Effector memory CD8-positive, alpha-beta T cell (primary cell): ENCODE measurements at regions not wholly inside any gene's neighbourhood (a gene's known extent, or its start where the extent isn't known, plus 50 kb on each side); places are given as distances from the start of the nearest gene placed in this dataset.

Experiments used
- ATAC-seq: fragments of 150-1000 bp; cut with Tn5 transposase; replicated peaks from 2 replicates; pipeline ENCODE4 v1.10.0; 2021; ENCODE audit warnings: mild to moderate bottlenecking, moderate library complexity
- DNase-seq, 3 experiments: peaks; one replicate each; pipeline ENCODE4 v3.0.0; 2021
- H3K27ac Mint-ChIP-seq, 2 donors: one replicate each; pipeline ENCODE4 v1.8.0; 2022; ENCODE audit warnings: mild to moderate bottlenecking in 2 of 2, mixed read lengths in 2 of 2, moderate library complexity in 2 of 2
- H3K27me3 Mint-ChIP-seq, 2 donors: one replicate each; pipeline ENCODE4 v1.8.0; 2022; ENCODE audit warnings: mixed read lengths in 2 of 2
- H3K36me3 Mint-ChIP-seq: one replicate; pipeline ENCODE4 v1.8.0; 2022; ENCODE audit warnings: mild to moderate bottlenecking, moderate library complexity, mixed read lengths; ENCODE audit not compliant: insufficient read depth
- H3K4me1 Mint-ChIP-seq, 2 donors: one replicate each; pipeline ENCODE4 v1.8.0; 2022; ENCODE audit warnings: low read depth in 2 of 2, mixed read lengths in 2 of 2
- H3K4me3 Mint-ChIP-seq, 2 donors: one replicate each; pipeline ENCODE4 v1.8.0; 2022; ENCODE audit warnings: mild to moderate bottlenecking in 2 of 2, mixed read lengths in 2 of 2, moderate library complexity in 2 of 2
- H3K9me3 Mint-ChIP-seq, 2 donors: one replicate each; pipeline ENCODE4 v1.8.0; 2022; ENCODE audit warnings: mixed read lengths in 2 of 2

DNA sequence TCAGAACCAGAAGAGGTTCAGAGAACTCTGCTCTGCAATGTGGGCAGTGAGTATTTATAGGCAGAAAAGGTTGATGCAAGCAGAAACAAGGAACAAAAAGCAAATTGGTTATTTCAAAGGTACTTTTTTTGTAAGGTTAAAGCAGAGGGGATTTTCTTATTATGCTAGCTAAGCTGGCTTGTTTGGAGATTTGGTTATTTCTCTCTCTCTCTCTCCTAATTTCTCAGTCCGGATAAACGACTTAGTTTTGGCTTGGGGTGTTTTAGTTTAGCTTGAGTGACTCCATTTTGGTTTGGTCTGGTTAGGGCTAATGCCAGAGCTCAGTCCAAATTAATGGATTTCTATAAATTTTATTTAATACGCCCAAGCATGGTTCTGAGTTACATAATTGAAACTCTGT, 566.8 kb downstream of the SH2D4B start:
- Mint-ChIP-seq H3K36me3 (no peaks in the 10 kb centered on the region), H3K27ac (no peak overlapping the region), H3K4me3 (no peak overlapping the region), H3K27me3 (no peaks in the 10 kb centered on the region), H3K9me3 (peaks cover 0 to 7% of the 10 kb centered on the region in 2 donors), H3K4me1 (no peaks in the 10 kb centered on the region)
- ATAC-seq (no peak), DNase-seq (no peak)

GRCh38 chr10:81108516-81109199, 571.0 kb downstream of the SH2D4B start:
- no peak overlapping the region for H3K4me3 Mint-ChIP-seq

DNA sequence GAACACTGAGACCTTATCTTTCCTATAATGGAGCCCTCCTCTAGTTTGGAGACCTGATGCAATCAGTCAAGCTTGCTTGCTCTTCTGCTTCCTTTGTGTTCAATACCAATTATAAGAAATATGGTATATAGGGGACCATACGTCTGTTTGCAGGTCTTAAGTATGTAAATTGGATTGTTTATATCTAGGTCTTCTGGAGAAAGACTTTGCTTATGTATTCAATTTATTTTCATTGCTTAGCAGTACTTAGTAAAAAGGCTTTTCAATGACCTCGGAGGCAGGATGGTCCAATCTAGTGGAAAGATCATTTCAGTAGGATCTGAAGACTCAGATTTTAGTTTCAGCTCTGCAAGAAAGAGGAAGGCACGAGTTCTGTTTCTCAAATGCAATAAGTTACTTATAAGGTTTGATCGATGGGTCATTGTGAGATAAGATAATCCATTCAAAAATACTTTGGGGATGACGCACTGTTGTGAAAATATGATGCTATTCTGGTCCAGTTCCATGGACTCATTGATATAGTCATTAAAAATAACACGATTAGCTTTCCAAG, 571.6 kb downstream of the SH2D4B start:
- no peak for DNase-seq
- Mint-ChIP-seq H3K9me3 (peaks cover 2 to 7% of the 10 kb centered on the region in 2 donors), H3K4me3 (no peak overlapping the region), H3K27ac (no peak overlapping the region), H3K27me3 (no peaks in the 10 kb centered on the region), H3K36me3 (no peaks in the 10 kb centered on the region), H3K4me1 (no peaks in the 10 kb centered on the region)
- ATAC-seq = no peak

More at GRCh38 chr10:81108516-81109199, 571.0 kb downstream of the SH2D4B start:
- no peaks in the 10 kb centered on the region for H3K36me3 Mint-ChIP-seq
- no peaks in the 10 kb centered on the region for H3K27me3 Mint-ChIP-seq
- ATAC-seq = no peak
- no peak for DNase-seq
- H3K9me3 Mint-ChIP-seq = peaks cover 4 to 7% of the 10 kb centered on the region in 2 donors
- H3K27ac Mint-ChIP-seq = no peak overlapping the region
- H3K4me1 Mint-ChIP-seq = no peaks in the 10 kb centered on the region

GRCh38 chr10:81116201-81116600, 578.5 kb downstream of the SH2D4B start:
- Mint-ChIP-seq H3K4me1 (no peaks in the 10 kb centered on the region), H3K27ac (no peak overlapping the region), H3K9me3 (peaks cover 3 to 4% of the 10 kb centered on the region in 2 donors), H3K36me3 (no peaks in the 10 kb centered on the region), H3K27me3 (no peaks in the 10 kb centered on the region), H3K4me3 (no peak overlapping the region)
- DNase-seq = no peak
- no peak for ATAC-seq

GRCh38 chr10:81116990-81117389, 579.3 kb downstream of the SH2D4B start:
- no peak for DNase-seq
- Mint-ChIP-seq H3K36me3 (no peaks in the 10 kb centered on the region), H3K27me3 (no peaks in the 10 kb centered on the region), H3K9me3 (peaks cover 0 to 3% of the 10 kb centered on the region in 2 donors), H3K27ac (no peak overlapping the region), H3K4me3 (no peak overlapping the region), H3K4me1 (no peaks in the 10 kb centered on the region)
- no peak for ATAC-seq

- DNase-seq (no peak), ATAC-seq (no peak)
- H3K27me3 Mint-ChIP-seq = no peaks in the 10 kb centered on the region
- H3K4me3 Mint-ChIP-seq = no peak overlapping the region
- no peaks in the 10 kb centered on the region for H3K36me3 Mint-ChIP-seq
- H3K9me3 Mint-ChIP-seq = peaks cover 7 to 8% of the 10 kb centered on the region in 2 donors
- no peak overlapping the region for H3K27ac Mint-ChIP-seq
- H3K4me1 Mint-ChIP-seq = no peaks in the 10 kb centered on the region
Observed at GRCh38 chr10:81127931-81128330, 590.2 kb downstream of the SH2D4B start.

DNA sequence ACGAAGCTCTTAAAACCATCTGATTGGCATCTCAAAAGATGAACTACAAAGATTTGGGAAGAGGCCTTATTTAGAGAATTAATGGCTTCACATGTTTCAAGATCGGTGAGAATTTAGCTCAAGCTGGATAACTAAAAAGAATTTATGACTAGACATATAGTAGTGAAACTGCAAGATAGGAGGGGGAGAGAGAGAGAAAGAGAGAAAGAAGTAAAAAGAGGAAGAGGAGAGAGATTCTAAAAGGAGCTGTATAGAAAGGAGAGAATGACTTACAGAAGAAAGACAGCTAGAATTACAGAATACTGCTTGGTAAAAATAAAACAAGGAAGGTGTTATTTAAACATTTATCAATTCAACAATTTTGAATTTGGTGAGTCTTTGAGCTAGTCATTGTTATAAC, 592.3 kb downstream of the SH2D4B start:
- no peak overlapping the region for H3K27ac Mint-ChIP-seq
- H3K36me3 Mint-ChIP-seq = no peaks in the 10 kb centered on the region
- H3K4me1 Mint-ChIP-seq = no peaks in the 10 kb centered on the region
- H3K27me3 Mint-ChIP-seq = no peaks in the 10 kb centered on the region
- ATAC-seq = no peak
- no peak overlapping the region for H3K4me3 Mint-ChIP-seq
- peaks cover 3 to 7% of the 10 kb centered on the region in 2 donors for H3K9me3 Mint-ChIP-seq
- no peak for DNase-seq

GRCh38 chr10:81135851-81136250, 598.1 kb downstream of the SH2D4B start:
- no peak overlapping the region for H3K27ac Mint-ChIP-seq
- H3K4me1 Mint-ChIP-seq = no peaks in the 10 kb centered on the region
- peaks cover 7 to 20% of the 10 kb centered on the region in 2 donors for H3K9me3 Mint-ChIP-seq
- no peak overlapping the region for H3K4me3 Mint-ChIP-seq
- no peaks in the 10 kb centered on the region for H3K36me3 Mint-ChIP-seq
- H3K27me3 Mint-ChIP-seq = no peaks in the 10 kb centered on the region
- ATAC-seq (no peak), DNase-seq (no peak)

DNA sequence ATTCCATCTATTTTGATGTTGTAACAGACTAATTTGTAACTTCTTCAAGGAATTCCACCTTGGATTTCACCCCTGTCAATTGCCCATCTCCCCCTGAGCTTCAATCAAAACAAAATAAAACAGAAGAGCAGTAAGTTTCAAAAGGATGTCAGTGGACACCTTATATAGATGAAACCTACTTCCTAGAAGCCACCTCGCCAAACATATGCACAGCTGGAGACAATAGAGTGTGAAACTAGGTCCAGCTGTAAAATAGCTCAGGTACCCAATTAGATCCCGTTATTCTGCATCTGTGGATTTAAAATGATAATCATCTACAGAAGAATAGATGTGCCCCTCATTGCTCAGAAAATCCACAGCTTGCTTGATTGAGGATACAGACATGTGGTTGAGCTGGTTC, 598.6 kb downstream of the SH2D4B start:
- DNase-seq (no peak), ATAC-seq (no peak)
- Mint-ChIP-seq H3K27ac (no peak overlapping the region), H3K9me3 (peaks cover 7 to 20% of the 10 kb centered on the region in 2 donors), H3K4me3 (no peak overlapping the region), H3K4me1 (no peaks in the 10 kb centered on the region), H3K27me3 (no peaks in the 10 kb centered on the region), H3K36me3 (no peaks in the 10 kb centered on the region)

DNA sequence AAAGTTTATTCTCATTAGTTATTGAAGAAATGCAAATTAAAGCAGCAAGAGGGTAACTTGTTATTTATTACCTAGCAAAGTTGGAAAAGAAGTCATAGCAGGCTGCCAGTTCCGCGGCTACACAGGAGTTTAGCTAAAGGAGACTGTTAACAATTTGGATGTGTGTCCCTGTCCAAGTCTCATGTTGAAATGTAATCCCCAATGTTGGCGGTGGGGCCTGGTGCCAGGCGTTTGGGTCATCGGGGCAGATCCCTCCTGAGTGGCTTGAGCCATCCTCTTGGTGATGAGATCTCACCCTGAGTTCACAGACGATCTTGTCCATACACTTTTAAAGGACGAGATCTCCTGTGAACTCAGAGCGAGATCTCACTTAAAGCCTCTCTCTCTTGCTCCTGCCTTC, 608.3 kb downstream of the SH2D4B start:
- no peak for DNase-seq
- Mint-ChIP-seq H3K36me3 (no peaks in the 10 kb centered on the region), H3K27me3 (no peaks in the 10 kb centered on the region), H3K27ac (no peak overlapping the region), H3K9me3 (peaks cover 0 to 7% of the 10 kb centered on the region in 2 donors), H3K4me3 (no peak overlapping the region), H3K4me1 (no peaks in the 10 kb centered on the region)
- no peak for ATAC-seq

DNA sequence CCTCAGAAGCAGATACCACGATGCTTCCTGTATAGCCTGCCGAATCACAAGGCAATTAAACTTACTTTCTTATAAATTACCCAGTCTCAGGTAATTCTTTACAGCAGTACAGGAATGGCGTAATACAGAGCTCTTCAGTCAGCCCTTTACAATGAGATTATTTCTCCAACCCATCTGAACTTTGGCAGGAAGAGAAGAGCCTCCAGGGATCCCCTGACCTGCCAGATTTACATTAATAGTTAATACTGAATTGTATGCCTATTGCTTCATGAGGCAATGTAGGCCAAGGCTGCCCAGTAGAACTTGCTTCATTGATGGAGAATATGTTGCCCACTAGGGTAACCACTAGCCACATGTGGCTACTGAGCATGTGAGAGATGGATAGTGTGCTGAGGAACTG, 608.7 kb downstream of the SH2D4B start:
- peaks cover 0 to 7% of the 10 kb centered on the region in 2 donors for H3K9me3 Mint-ChIP-seq
- no peaks in the 10 kb centered on the region for H3K4me1 Mint-ChIP-seq
- H3K36me3 Mint-ChIP-seq = no peaks in the 10 kb centered on the region
- H3K27ac Mint-ChIP-seq = no peak overlapping the region
- no peak overlapping the region for H3K4me3 Mint-ChIP-seq
- no peak for DNase-seq
- H3K27me3 Mint-ChIP-seq = no peaks in the 10 kb centered on the region
- ATAC-seq = no peak

GRCh38 chr10:81152656-81153055, 615.0 kb downstream of the SH2D4B start:
- DNase-seq = no peak
- Mint-ChIP-seq H3K27ac (no peak overlapping the region), H3K27me3 (no peaks in the 10 kb centered on the region), H3K9me3 (peaks cover 0 to 2% of the 10 kb centered on the region in 2 donors), H3K4me1 (no peaks in the 10 kb centered on the region), H3K36me3 (no peaks in the 10 kb centered on the region), H3K4me3 (no peak overlapping the region)
- ATAC-seq = no peak

GRCh38 chr10:81157681-81158080, 620.0 kb downstream of the SH2D4B start:
- DNase-seq = no peak
- no peak for ATAC-seq
- peaks cover 0 to 2% of the 10 kb centered on the region in 2 donors for H3K9me3 Mint-ChIP-seq
- H3K27ac Mint-ChIP-seq = no peak overlapping the region
- H3K4me3 Mint-ChIP-seq = no peak overlapping the region
- H3K36me3 Mint-ChIP-seq = no peaks in the 10 kb centered on the region
- H3K4me1 Mint-ChIP-seq = no peaks in the 10 kb centered on the region
- H3K27me3 Mint-ChIP-seq = no peaks in the 10 kb centered on the region

DNA sequence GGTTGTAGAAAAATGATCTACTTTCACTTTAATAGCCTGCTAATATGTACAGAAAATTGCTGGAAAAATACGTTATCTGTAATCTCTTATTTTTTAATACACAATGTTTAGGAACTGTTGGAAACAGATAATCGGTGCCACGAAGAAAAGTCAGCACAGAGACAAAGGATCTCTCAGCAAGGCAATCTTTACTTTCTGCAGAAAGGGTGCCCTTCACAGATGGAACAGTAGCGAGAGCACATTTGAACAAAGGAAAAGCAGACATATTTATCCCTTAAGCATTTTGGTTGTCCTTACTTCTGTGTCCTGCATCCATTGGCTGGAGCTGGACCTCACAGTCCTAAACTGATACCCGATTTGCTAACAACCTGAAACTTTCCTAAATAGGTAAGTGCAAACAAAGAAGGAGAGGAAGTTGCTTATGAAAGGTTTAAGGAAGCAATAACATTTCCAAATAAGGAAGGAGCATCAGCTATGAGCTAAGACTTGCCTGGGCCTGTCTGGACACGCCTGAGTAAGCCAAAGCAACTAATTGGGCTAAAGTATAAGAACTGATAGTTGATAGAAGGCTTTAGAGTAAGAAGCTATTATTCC, 640.0 kb downstream of the SH2D4B start:
- Mint-ChIP-seq H3K36me3 (peaks cover 3% of the 10 kb centered on the region), H3K27me3 (no peaks in the 10 kb centered on the region), H3K9me3 (peaks cover 2 to 8% of the 10 kb centered on the region in 2 donors), H3K27ac (no peak overlapping the region), H3K4me3 (no peak overlapping the region), H3K4me1 (no peaks in the 10 kb centered on the region)
- ATAC-seq (no peak), DNase-seq (no peak)
